Lower leg skin (tissue), 4 donors: ENCODE measurements at regions not wholly inside any gene's neighbourhood (a gene's known extent, or its start where the extent isn't known, plus 50 kb on each side); places are given as distances from the start of the nearest gene placed in this dataset.

ENCODE experiments used
- DNase-seq, 2 donors: peaks; one replicate each; pipeline ENCODE4 v3.0.0-alpha.2; 2019; ENCODE audit warnings: low spot score in 2 of 2
- H3K4me3 ChIP-seq: fragments of 200-600 bp; sonication (generic); 2 replicates; pipeline ENCODE4 v1.5.1; 2017; ENCODE audit warnings: mild to moderate bottlenecking, low read depth; ENCODE audit not compliant: poor library complexity, severe bottlenecking
- CTCF ChIP-seq, 3 donors: fragments of 450-650 bp; IDR thresholded peaks; one replicate each; pipeline ENCODE4 v1.5.1; 2016; ENCODE audit warnings: antibody characterized with exemption in 3 of 3, mild to moderate bottlenecking in 3 of 3, moderate library complexity in 2 of 3
- POLR2A ChIP-seq, 2 donors: fragments of 450-650 bp; IDR thresholded peaks; one replicate each; pipeline ENCODE4 v1.6.1; 2016 to 2017; ENCODE audit warnings: antibody characterized with exemption in 2 of 2, mild to moderate bottlenecking in 1 of 2, moderate library complexity in 1 of 2
- WGBS, 2 donors: methylation state at CpG; one replicate each; pipeline ENCODE4 v1.1.5; 2018; 5-methylcytosine and 5-hydroxymethylcytosine counted together
- intact Hi-C: fragments of 100-400 bp; cut with DNase I; formaldehyde crosslinking; loops from one replicate; pipeline ENCODE4 v1.15.0; 2023; ENCODE audit warnings: low total_unique reads

DNA sequence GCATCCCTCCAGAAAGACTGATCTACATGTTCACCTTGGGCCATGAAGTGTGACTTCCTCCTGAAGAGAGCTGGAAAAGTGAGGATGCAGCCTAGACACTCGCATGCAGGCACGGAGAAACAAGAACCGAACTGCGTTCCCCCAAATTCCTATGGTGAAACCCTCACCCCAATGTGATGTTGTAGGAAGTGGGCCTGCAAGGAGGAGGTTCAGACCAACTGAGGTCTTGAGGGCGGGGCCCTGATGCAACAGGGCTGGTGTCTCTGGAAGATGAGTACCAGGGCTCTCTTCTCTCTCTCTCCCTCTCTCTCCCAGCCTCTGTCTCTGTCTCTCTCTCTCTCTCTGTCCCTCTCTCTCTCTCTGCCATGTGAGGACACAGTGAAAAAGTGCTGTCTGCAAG is 501.1 kb downstream of the BRD1 start:
- H3K4me3 ChIP-seq: no peak overlapping the region
- intact Hi-C loops: no loop called here
- DNase-seq: peak in 1 of 2 donors; percentile 62
- WGBS, 2 donors: 80 to 92% methylated on average over 5 of the region's 5 CpGs
- TF ChIP-seq CTCF (IDR thresholded peaks at IDR 0.05) (no peak), POLR2A (IDR thresholded peaks at IDR 0.05) (no peak)

DNA sequence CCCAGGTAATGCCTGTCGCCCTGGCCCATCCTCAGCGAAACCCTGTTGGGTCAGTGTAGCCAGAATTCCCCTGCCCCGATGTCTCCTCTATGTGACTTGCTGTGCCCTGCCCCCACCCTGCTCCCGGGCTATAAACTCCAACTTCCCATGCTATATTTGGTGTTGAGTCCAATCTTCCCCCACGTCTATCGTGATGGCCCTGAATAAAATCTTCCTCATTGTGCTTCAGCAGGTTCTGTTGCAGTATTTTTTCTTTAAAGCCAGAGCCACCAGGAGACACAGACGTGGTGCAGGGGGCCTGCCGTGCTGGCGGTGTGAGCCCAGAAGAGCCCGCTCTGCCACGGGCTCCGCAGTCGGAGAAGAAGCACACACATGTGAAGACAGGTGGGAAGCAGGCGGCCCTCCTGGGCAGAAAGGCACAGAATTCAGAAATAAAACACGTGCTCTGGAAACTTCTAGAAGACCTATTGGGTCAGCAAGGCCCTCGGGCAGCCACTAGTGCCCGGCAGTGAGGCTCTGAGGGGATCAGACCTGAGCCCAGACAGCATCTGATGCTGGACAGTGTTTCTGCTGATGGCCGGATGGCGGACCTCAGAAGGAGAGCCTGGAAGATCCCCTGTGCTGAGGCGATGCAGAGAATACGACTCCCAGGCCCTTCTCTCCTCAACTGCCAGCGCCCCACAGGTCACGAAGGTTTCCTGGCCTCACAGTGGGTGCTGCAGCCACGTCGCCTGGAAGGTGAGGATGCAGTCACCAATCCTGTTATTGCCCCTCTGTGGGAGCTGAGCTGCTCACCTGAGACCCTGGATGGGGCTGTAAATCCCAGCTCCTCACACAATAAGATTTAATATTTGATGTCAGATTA is 501.9 kb downstream of the BRD1 start:
- no peak overlapping the region for H3K4me3 ChIP-seq
- WGBS, 2 donors: 88% methylated on average over 25 of the region's 25 CpGs
- intact Hi-C loops: no loop called here
- no peak for TF ChIP-seq CTCF (IDR thresholded peaks at IDR 0.05)
- no peak for TF ChIP-seq POLR2A (IDR thresholded peaks at IDR 0.05)
- peak in 1 of 2 donors; percentile 74 for DNase-seq

DNA sequence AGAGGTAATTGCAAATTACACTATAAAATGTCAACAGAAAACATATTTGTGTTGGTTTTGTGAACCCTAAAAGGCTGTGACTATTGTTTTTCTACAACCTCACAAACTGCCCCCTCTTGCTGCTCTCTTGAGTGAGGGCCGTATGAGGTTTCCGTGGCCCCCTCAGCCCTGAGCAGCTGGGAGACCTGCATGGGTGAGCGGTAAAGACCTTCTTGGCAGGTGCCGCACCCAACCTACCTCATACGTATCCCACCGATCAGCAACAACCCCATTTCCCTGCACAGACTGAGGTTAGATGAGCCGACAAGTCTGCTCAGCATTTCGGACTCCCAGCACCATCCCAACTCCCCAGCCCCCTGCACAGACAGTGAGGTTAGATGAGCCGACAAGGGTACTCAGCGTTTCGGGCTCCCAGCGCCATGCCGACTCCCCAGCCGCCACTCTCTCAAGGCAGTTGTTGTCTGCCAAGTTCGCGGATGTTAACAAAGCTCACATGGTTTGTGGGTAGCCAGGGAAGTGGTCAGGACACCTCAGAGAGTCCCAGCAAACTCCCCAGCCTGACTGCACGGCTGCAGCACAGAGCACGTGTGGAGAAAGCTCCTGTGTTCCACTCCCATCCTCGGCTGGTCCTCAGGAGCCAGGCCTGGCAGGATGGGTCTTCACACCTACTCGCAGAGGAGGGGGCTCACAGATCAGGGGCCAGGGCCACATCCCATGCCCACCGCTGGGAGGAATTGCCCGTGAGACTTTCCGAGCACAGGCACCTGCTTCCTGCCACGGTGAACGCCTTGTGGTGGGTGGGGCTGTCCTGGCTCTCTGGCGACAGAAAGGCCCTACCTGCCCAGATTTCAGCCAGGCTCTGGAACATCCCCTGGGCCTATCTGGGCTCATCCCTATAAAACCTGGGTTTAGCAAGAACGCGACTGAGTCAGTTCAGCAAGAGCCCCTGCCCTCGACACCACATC is 502.9 kb downstream of the BRD1 start:
- 82 to 91% methylated on average over 24 to 26 of the region's 29 CpGs for WGBS, 2 donors
- intact Hi-C loops: no loop called here
- no peak overlapping the region for H3K4me3 ChIP-seq
- no peak for TF ChIP-seq POLR2A (IDR thresholded peaks at IDR 0.05)
- DNase-seq: peak in 1 of 2 donors; percentile 61

GRCh38 chr22:49323751-49324415 is 503.8 kb downstream of the BRD1 start:
- intact Hi-C loops: no loop called here
- peak; percentile 1 to 71 for DNase-seq
- H3K4me3 ChIP-seq: no peak overlapping the region
- TF ChIP-seq POLR2A (IDR thresholded peaks at IDR 0.05) (no peak), CTCF (IDR thresholded peaks at IDR 0.05) (no peak)
- 75 to 83% methylated on average over 18 to 19 of the region's 20 CpGs for WGBS, 2 donors

DNA sequence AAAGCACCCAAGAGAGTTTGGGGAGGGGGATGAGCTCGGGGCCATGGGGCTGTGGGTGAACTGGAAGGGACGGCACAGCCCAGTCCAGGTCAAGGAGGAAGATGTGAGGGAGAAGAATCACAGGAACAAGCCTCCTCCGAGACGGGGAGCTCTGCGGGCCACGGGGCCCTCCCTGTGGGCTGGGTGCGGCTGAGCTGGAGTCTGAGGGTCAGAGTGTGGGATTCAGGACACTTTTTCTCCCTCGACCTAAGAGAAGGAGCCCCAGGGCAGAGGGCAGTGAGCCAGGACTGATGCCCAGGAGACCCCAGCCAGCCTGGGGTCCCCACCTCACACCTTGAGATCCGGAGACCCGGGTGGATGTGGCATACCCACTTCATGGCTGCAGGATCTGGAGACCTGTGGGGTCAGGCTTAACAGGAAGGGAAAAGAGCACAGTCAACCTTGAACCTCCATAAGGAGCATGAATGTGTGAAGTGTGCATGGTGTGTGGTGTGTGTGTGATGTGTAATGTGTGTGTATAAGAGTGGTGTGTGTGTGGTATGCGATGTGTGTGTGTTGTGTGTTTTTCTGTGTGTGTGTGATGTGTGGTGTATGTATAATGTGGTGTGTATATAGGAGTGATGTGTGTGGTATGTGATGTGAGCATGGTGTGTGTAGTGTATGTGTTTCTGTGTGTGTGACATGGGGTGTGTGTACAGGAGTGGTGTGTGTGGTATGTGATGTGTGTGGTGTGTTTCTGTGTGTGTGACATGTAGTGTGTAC is 504.6 kb downstream of the BRD1 start:
- DNase-seq: peak; percentile 0 to 56
- intact Hi-C loops: no loop called here
- H3K4me3 ChIP-seq: no peak overlapping the region
- WGBS, 2 donors: 70 to 72% methylated on average over 11 of the region's 11 CpGs
- TF ChIP-seq POLR2A (IDR thresholded peaks at IDR 0.05): no peak
- peak in 1 of 3 donors; percentile 8 for TF ChIP-seq CTCF (IDR thresholded peaks at IDR 0.05)
